ENCODE measurements at regions not wholly inside any gene's neighbourhood (a gene's known extent, or its start where the extent isn't known, plus 50 kb on each side); places are given as distances from the start of the nearest gene placed in this dataset.
"Not testable (repeated sequence)": the region's sequence is repeated elsewhere in the genome, so short reads cannot be mapped to it uniquely, and the experiment has no call there.

- no peak for DNase-seq
Measured at GRCh38 chr9:74373348-74373747, 123.8 kb upstream of the RORB start.

GRCh38 chr9:74379718-74380117 is 117.4 kb upstream of the RORB start:
- DNase-seq: peak; percentile 46

GRCh38 chr9:74391816-74392215 is 105.3 kb upstream of the RORB start:
- DNase-seq: no peak

- DNase-seq: no peak
Measured at GRCh38 chr9:74403581-74403980, 93.6 kb upstream of the RORB start.

GRCh38 chr9:74404620-74405019 is 92.5 kb upstream of the RORB start:
- DNase-seq: no peak

- no peak for DNase-seq
Measured at GRCh38 chr9:74407166-74407565, 90.0 kb upstream of the RORB start.

- DNase-seq: no peak
Measured at GRCh38 chr9:74412236-74412979, 84.7 kb upstream of the RORB start.

GRCh38 chr9:74413876-74414275 is 83.3 kb upstream of the RORB start:
- DNase-seq: no peak

GRCh38 chr9:74414325-74414724 is 82.8 kb upstream of the RORB start:
- no peak for DNase-seq

GRCh38 chr9:74415995-74416394 is 81.1 kb upstream of the RORB start:
- no peak for DNase-seq

- not testable (repeated sequence) for DNase-seq
Measured at GRCh38 chr9:74424488-74424887, 72.6 kb upstream of the RORB start.

- no peak for DNase-seq
Measured at GRCh38 chr9:74431467-74431866, 65.7 kb upstream of the RORB start.

- no peak for DNase-seq
Measured at GRCh38 chr9:74443036-74443750, 53.9 kb upstream of the RORB start.

GRCh38 chr9:74444369-74444768 is 52.8 kb upstream of the RORB start:
- no peak for DNase-seq
